IMR-90 (cell line): ENCODE measurements at regions not wholly inside any gene's neighbourhood (a gene's known extent, or its start where the extent isn't known, plus 50 kb on each side); places are given as distances from the start of the nearest gene placed in this dataset.

ENCODE experiments used
- ATAC-seq: fragments of 200-7000 bp; cut with Tn5 transposase; 2 replicates; pipeline ENCODE4 v1.9.1; 2020; ENCODE audit warnings: low read depth, mild to moderate bottlenecking, moderate library complexity
- BruUV-seq: library from RNA; stranded (reverse); fragments of 400-500 nt; replicated peaks from 2 replicates; lab custom pipeline; 2021; lab: Mats Ljungman, UMichigan
- CTCF ChIA-PET: fragments of 300-600 bp; formaldehyde crosslinking; extraction: SDS; loops from one replicate; lab custom pipeline; 2021; ENCODE audit warnings: antibody characterized with exemption; lab: Yijun Ruan, JAX
- POLR2A ChIA-PET: fragments of 300-600 bp; sonication (Branson Sonifier 250); formaldehyde crosslinking; loops from one replicate; lab custom pipeline; 2022; ENCODE audit warnings: antibody characterized with exemption; ENCODE audit not compliant: unreplicated experiment; lab: Charles Lee
- DNase-seq: peaks from one replicate; pipeline ENCODE4 v3.0.0; 2013
- H2AFZ ChIP-seq: replicated peaks from 2 replicates; pipeline ENCODE3; 2013; ENCODE audit warnings: low read length, mild to moderate bottlenecking; ENCODE audit not compliant: poor library complexity
- H2AK5ac ChIP-seq: 2 replicates; pipeline ENCODE4 v1.6.1; 2013; ENCODE audit warnings: low read depth, low read length, inconsistent platforms
- H2AK9ac ChIP-seq: replicated peaks from 2 replicates; pipeline ENCODE3; 2013; ENCODE audit warnings: mild to moderate bottlenecking, low read depth, low read length, moderate library complexity; ENCODE audit not compliant: poor library complexity
- H2BK120ac ChIP-seq: 2 replicates; pipeline ENCODE4 v1.6.1; 2013; ENCODE audit warnings: low read depth, low read length, inconsistent platforms
- H2BK15ac ChIP-seq: 3 replicates; pipeline ENCODE4 v1.6.1; 2013; ENCODE audit warnings: low read depth, low read length, inconsistent platforms
- H2BK20ac ChIP-seq: 2 replicates; pipeline ENCODE4 v1.6.1; 2013; ENCODE audit warnings: low read depth, mild to moderate bottlenecking, inconsistent platforms, low read length, moderate library complexity
- H2BK5ac ChIP-seq: 2 replicates; pipeline ENCODE4 v1.6.1; 2013; ENCODE audit warnings: mild to moderate bottlenecking, low read depth, low read length, inconsistent platforms; ENCODE audit not compliant: poor library complexity, severe bottlenecking
- H3K14ac ChIP-seq: replicated peaks from 2 replicates; pipeline ENCODE4 v1.6.1; 2013; ENCODE audit warnings: low read depth, low read length, inconsistent platforms
- H3K18ac ChIP-seq: 2 replicates; pipeline ENCODE4 v1.6.1; 2013; ENCODE audit warnings: low read depth, low read length, control low read depth
- H3K23ac ChIP-seq: 2 replicates; pipeline ENCODE4 v1.6.1; 2013; ENCODE audit warnings: low read depth, low read length, inconsistent platforms
- H3K27ac ChIP-seq: 2 replicates; pipeline ENCODE4 v1.5.1; 2013; ENCODE audit warnings: mild to moderate bottlenecking, control low read depth, low read length; ENCODE audit not compliant: insufficient read depth
- H3K27me3 ChIP-seq: 2 replicates; pipeline ENCODE4 v1.6.1; 2013; ENCODE audit warnings: low read length; ENCODE audit not compliant: control insufficient read depth, insufficient read depth
- H3K36me3 ChIP-seq: 2 replicates; pipeline ENCODE4 v1.6.1; 2013; ENCODE audit warnings: low read length, mixed read lengths; ENCODE audit not compliant: control insufficient read depth, insufficient read depth
- H3K4ac ChIP-seq: 2 replicates; pipeline ENCODE4 v1.6.1; 2013; ENCODE audit warnings: low read depth, low read length, inconsistent platforms
- H3K4me1 ChIP-seq: 2 replicates; pipeline ENCODE4 v1.6.1; 2013; ENCODE audit warnings: low read length, mixed read lengths; ENCODE audit not compliant: control insufficient read depth, insufficient read depth
- H3K4me2 ChIP-seq: 2 replicates; pipeline ENCODE4 v1.6.1; 2013; ENCODE audit warnings: low read depth, mild to moderate bottlenecking, control low read depth, low read length, moderate library complexity
- H3K4me3 ChIP-seq: 2 replicates; pipeline ENCODE4 v1.5.1; 2013; ENCODE audit warnings: low read depth, mild to moderate bottlenecking, control low read depth, low read length, moderate library complexity; ENCODE audit not compliant: insufficient read depth
- H3K56ac ChIP-seq: 2 replicates; pipeline ENCODE4 v1.6.1; 2013; ENCODE audit warnings: low read length, inconsistent platforms; ENCODE audit not compliant: insufficient read depth; ENCODE audit errors: extremely low read depth
- H3K79me1 ChIP-seq, 2 experiments: 2 replicates each; pipeline ENCODE4 v1.6.1; 2013; ENCODE audit warnings: low read length in 2 of 2, inconsistent platforms in 1 of 2, low read depth in 1 of 2
- H3K9ac ChIP-seq: 2 replicates; pipeline ENCODE4 v1.6.1; 2013; ENCODE audit warnings: low read depth, low read length, control low read depth
- H3K9me1 ChIP-seq: 2 replicates; pipeline ENCODE4 v1.6.1; 2013; ENCODE audit warnings: low read length, inconsistent platforms; ENCODE audit not compliant: insufficient read depth
- H3K9me3 ChIP-seq: 2 replicates; pipeline ENCODE4 v1.6.1; 2013; ENCODE audit warnings: low read length; ENCODE audit not compliant: control insufficient read depth, insufficient read depth
- H4K20me1 ChIP-seq: 2 replicates; pipeline ENCODE4 v1.6.1; 2013; ENCODE audit warnings: low read length, inconsistent platforms; ENCODE audit not compliant: insufficient read depth
- H4K5ac ChIP-seq: 2 replicates; pipeline ENCODE4 v1.6.1; 2013; ENCODE audit warnings: mild to moderate bottlenecking, low read depth, low read length, control low read depth
- H4K8ac ChIP-seq, 2 experiments: 2 replicates each; pipeline ENCODE4 v1.6.1; 2013; ENCODE audit warnings: low read depth in 2 of 2, low read length in 2 of 2, control low read depth in 1 of 2, inconsistent platforms in 1 of 2
- H4K91ac ChIP-seq: 2 replicates; pipeline ENCODE4 v1.6.1; 2013; ENCODE audit warnings: low read depth, low read length, inconsistent platforms; ENCODE audit not compliant: insufficient read depth
- CEBPB ChIP-seq: IDR thresholded peaks from 2 replicates; pipeline ENCODE4 v1.6.1; 2012; ENCODE audit warnings: low read depth, low read length, improper control_type of control experiment
- CTCF ChIP-seq: conservative IDR thresholded peaks from 2 replicates; pipeline ENCODE4 v1.5.1; 2012; ENCODE audit warnings: mild to moderate bottlenecking, low read depth, low read length, improper control_type of control experiment
- MAFK ChIP-seq: IDR thresholded peaks from 2 replicates; pipeline ENCODE4 v1.6.1; 2012; ENCODE audit warnings: low read depth, low read length, improper control_type of control experiment
- MAZ ChIP-seq: IDR thresholded peaks from 2 replicates; pipeline ENCODE4 v1.6.1; 2012; ENCODE audit warnings: low read depth, mild to moderate bottlenecking, low read length, improper control_type of control experiment, moderate library complexity, borderline replicate concordance
- MXI1 ChIP-seq: IDR thresholded peaks from 2 replicates; pipeline ENCODE4 v1.6.1; 2012; ENCODE audit warnings: low read depth, mild to moderate bottlenecking, low read length, moderate library complexity, borderline replicate concordance
- POLR2A ChIP-seq: IDR thresholded peaks from 2 replicates; pipeline ENCODE4 v1.6.1; 2012; ENCODE audit warnings: mild to moderate bottlenecking, low read depth, low read length
- RCOR1 ChIP-seq: IDR thresholded peaks from 2 replicates; pipeline ENCODE4 v1.6.1; 2012; ENCODE audit warnings: mild to moderate bottlenecking, low read length, improper control_type of control experiment; ENCODE audit not compliant: insufficient replicate concordance
- RFX5 ChIP-seq: IDR thresholded peaks from 2 replicates; pipeline ENCODE4 v1.8.0; 2012; ENCODE audit warnings: low read depth, mild to moderate bottlenecking, low read length, moderate library complexity
- SMC3 ChIP-seq: fragments of 150-350 bp; IDR thresholded peaks from 2 replicates; pipeline ENCODE4 v1.6.1; 2016; ENCODE audit warnings: low read depth, mild to moderate bottlenecking, antibody characterized with exemption, low read length, moderate library complexity
- WGBS, 2 experiments: methylation state at CpG; one replicate each; pipeline versions ENCODE4 v1.1.5 to v1.1.7; 2013; ENCODE audit warnings: missing lambda C conversion rate in 2 of 2; ENCODE audit not compliant: insufficient read length in 1 of 2; ENCODE audit errors: extremely low coverage in 2 of 2; 5-methylcytosine and 5-hydroxymethylcytosine counted together
- dilution Hi-C: fragments of 300-500 bp; cut with HindIII; formaldehyde crosslinking; loops from one replicate; pipeline ENCODE4 v1.14.3; 2018; ENCODE audit warnings: low sequenced_read_pairs; ENCODE audit not compliant: unreplicated experiment
- in situ Hi-C: fragments of 300-500 bp; cut with MboI; formaldehyde crosslinking; loops from 3 replicates; pipeline ENCODE4 v1.14.3; 2019; ENCODE audit warnings: low sequenced_read_pairs, inconsistent platforms, mixed read lengths
- intact Hi-C: fragments of 100-400 bp; cut with micrococcal nuclease; formaldehyde crosslinking; loops from 2 replicates; pipeline ENCODE4 v1.10.0; 2022

GRCh38 chr9:93731963-93732362 is 155.6 kb downstream of the PHF2 start:
- H3K14ac ChIP-seq, result no peak overlapping the region
- TF ChIP-seq MXI1 (no peak), CTCF (no peak), POLR2A (no peak), RFX5 (no peak), RCOR1 (no peak), CEBPB (no peak), MAZ (no peak), SMC3 (no peak), MAFK (no peak)
- H4K20me1 ChIP-seq, result no peaks in the 10 kb centered on the region
- H2BK5ac ChIP-seq, result no peak overlapping the region
- H3K9me1 ChIP-seq, result no peaks in the 10 kb centered on the region
- no peak overlapping the region for H4K91ac ChIP-seq
- H3K9me3 ChIP-seq, result peaks cover 2% of the 10 kb centered on the region; the same call in 1 of the 2 replicates
- no peak overlapping the region for H3K23ac ChIP-seq
- no peak overlapping the region for H3K4ac ChIP-seq
- intact Hi-C loops, result no loop called here
- WGBS, 2 experiments, result no CpG with 5 or more reads among the region's 1 CpG
- dilution Hi-C loops, result no loop called here
- ATAC-seq (no peak), DNase-seq (no peak)
- no peak overlapping the region for H2AK9ac ChIP-seq
- H2AFZ ChIP-seq, result no peak overlapping the region
- no peak overlapping the region for H3K4me2 ChIP-seq
- H3K9ac ChIP-seq, result no peak overlapping the region
- no peak overlapping the region for H3K56ac ChIP-seq
- no peaks in the 10 kb centered on the region for H3K4me1 ChIP-seq
- no peak overlapping the region for H3K4me3 ChIP-seq
- H3K36me3 ChIP-seq, result no peaks in the 10 kb centered on the region
- no peak overlapping the region for H3K18ac ChIP-seq
- H2AK5ac ChIP-seq, result no peak overlapping the region
- H3K27ac ChIP-seq, result no peak overlapping the region
- in situ Hi-C loops, result loop anchor here (25.0 kb wide), 1 partner anchor 505 kb away; no protein-coding TSS in a partner anchor
- H2BK20ac ChIP-seq, result no peak overlapping the region
- no peak overlapping the region for H2BK120ac ChIP-seq
- no peak overlapping the region for H2BK15ac ChIP-seq
- POLR2A ChIA-PET, result no interaction called here
- no peaks in the 10 kb centered on the region for H3K27me3 ChIP-seq
- no TSS peak for BruUV-seq
- H4K5ac ChIP-seq, result no peak overlapping the region
- H3K79me1 ChIP-seq, result no peaks in the 10 kb centered on the region
- CTCF ChIA-PET, result no interaction called here
- H4K8ac ChIP-seq, result no peak overlapping the region
